Ishikawa (cell line): ENCODE measurements at regions not wholly inside any gene's neighbourhood (a gene's known extent, or its start where the extent isn't known, plus 50 kb on each side); places are given as distances from the start of the nearest gene placed in this dataset.

Experiments
- CEBPB ChIP-seq: IDR thresholded peaks from 2 replicates; pipeline ENCODE4 v1.6.1; 2012
- CREB1 ChIP-seq: IDR thresholded peaks from 2 replicates; pipeline ENCODE4 v1.6.1; 2012; ENCODE audit warnings: low read depth
- EGR1 ChIP-seq: IDR thresholded peaks from 2 replicates; pipeline ENCODE4 v1.6.1; 2012
- EP300 ChIP-seq: IDR thresholded peaks from 2 replicates; pipeline ENCODE4 v1.6.1; 2012; ENCODE audit warnings: borderline replicate concordance
- FOXM1 ChIP-seq: IDR thresholded peaks from 2 replicates; pipeline ENCODE4 v1.6.1; 2012; ENCODE audit warnings: low read depth, borderline replicate concordance
- RAD21 ChIP-seq: IDR thresholded peaks from 2 replicates; pipeline ENCODE4 v1.6.1; 2012; ENCODE audit warnings: low read depth
- TAF1 ChIP-seq: IDR thresholded peaks from 2 replicates; pipeline ENCODE4 v1.6.1; 2012; ENCODE audit warnings: low read depth, mild to moderate bottlenecking
- TCF12 ChIP-seq: IDR thresholded peaks from 2 replicates; pipeline ENCODE4 v1.6.1; 2012; ENCODE audit warnings: low read depth
- TEAD4 ChIP-seq: IDR thresholded peaks from 2 replicates; pipeline ENCODE4 v1.6.1; 2012
- ZBTB7A ChIP-seq: IDR thresholded peaks from 2 replicates; pipeline ENCODE4 v1.6.1; 2012; ENCODE audit warnings: low read depth
- TF ChIP-seq, protein P1 (sequence below): IDR thresholded peaks from 2 replicates; pipeline ENCODE4 v1.6.1; 2012; ENCODE audit warnings: low read depth, mild to moderate bottlenecking
- TF ChIP-seq, protein P2 (sequence below): IDR thresholded peaks from 2 replicates; pipeline ENCODE4 v1.6.1; 2012
- TF ChIP-seq, protein P3 (sequence below): IDR thresholded peaks from 2 replicates; pipeline ENCODE4 v1.6.1; 2012

DNA sequence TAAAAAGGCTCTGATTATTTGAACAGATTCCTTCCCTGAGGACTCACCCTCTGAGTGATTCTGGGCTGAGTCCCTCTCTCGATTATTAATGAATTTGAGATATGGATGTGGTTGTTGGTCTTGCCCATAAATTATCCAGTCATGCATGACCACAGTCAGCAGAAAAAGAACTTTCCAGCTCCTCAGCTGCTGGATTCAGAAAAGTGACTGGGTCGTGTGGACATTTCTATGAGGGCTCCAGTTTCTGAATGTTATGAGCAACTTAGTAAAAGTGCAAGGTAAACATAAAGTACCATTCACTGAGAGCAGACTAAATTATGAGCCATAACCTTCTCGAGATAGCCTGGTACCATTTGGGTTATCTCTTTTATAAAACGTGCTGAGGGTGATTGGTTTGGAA lies 100.1 kb upstream of the CLDN10 start:
- TF ChIP-seq EGR1 (no peak), EP300 (no peak), FOXM1 (no peak), TEAD4 (no peak), RAD21 (no peak), TCF12 (no peak), TAF1 (no peak), ZBTB7A (no peak), CREB1 (no peak), CEBPB (no peak)
- TF ChIP-seq, protein P1, sequence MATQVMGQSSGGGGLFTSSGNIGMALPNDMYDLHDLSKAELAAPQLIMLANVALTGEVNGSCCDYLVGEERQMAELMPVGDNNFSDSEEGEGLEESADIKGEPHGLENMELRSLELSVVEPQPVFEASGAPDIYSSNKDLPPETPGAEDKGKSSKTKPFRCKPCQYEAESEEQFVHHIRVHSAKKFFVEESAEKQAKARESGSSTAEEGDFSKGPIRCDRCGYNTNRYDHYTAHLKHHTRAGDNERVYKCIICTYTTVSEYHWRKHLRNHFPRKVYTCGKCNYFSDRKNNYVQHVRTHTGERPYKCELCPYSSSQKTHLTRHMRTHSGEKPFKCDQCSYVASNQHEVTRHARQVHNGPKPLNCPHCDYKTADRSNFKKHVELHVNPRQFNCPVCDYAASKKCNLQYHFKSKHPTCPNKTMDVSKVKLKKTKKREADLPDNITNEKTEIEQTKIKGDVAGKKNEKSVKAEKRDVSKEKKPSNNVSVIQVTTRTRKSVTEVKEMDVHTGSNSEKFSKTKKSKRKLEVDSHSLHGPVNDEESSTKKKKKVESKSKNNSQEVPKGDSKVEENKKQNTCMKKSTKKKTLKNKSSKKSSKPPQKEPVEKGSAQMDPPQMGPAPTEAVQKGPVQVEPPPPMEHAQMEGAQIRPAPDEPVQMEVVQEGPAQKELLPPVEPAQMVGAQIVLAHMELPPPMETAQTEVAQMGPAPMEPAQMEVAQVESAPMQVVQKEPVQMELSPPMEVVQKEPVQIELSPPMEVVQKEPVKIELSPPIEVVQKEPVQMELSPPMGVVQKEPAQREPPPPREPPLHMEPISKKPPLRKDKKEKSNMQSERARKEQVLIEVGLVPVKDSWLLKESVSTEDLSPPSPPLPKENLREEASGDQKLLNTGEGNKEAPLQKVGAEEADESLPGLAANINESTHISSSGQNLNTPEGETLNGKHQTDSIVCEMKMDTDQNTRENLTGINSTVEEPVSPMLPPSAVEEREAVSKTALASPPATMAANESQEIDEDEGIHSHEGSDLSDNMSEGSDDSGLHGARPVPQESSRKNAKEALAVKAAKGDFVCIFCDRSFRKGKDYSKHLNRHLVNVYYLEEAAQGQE: no peak
- TF ChIP-seq, protein P2, sequence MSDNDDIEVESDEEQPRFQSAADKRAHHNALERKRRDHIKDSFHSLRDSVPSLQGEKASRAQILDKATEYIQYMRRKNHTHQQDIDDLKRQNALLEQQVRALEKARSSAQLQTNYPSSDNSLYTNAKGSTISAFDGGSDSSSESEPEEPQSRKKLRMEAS: no peak
- TF ChIP-seq, protein P3, sequence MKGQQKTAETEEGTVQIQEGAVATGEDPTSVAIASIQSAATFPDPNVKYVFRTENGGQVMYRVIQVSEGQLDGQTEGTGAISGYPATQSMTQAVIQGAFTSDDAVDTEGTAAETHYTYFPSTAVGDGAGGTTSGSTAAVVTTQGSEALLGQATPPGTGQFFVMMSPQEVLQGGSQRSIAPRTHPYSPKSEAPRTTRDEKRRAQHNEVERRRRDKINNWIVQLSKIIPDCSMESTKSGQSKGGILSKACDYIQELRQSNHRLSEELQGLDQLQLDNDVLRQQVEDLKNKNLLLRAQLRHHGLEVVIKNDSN: no peak
